HepG2 (cell line): ENCODE measurements at regions not wholly inside any gene's neighbourhood (a gene's known extent, or its start where the extent isn't known, plus 50 kb on each side); places are given as distances from the start of the nearest gene placed in this dataset.

Experiments used
- ATAC-seq: fragments of 200-7000 bp; cut with Tn5 transposase; 3 replicates; pipeline ENCODE4 v1.9.1; 2020; ENCODE audit warnings: mild to moderate bottlenecking, moderate library complexity
- BruUV-seq: library from RNA; stranded (reverse); fragments of 400-500 nt; replicated peaks from 2 replicates; lab custom pipeline; 2021; lab: Mats Ljungman, UMichigan
- CTCF ChIA-PET: fragments of 300-600 bp; formaldehyde crosslinking; extraction: SDS; loops from one replicate; lab custom pipeline; 2021; ENCODE audit warnings: low total read pairs, inconsistent platforms, low intra/inter-chr PET ratio; lab: Yijun Ruan, JAX
- POLR2A ChIA-PET: fragments of 350-600 bp; sonication (Branson Sonifier 250); formaldehyde crosslinking; loops from one replicate; lab custom pipeline; 2020; ENCODE audit warnings: antibody characterized with exemption, inconsistent platforms; lab: Yijun Ruan, JAX
- DNase-seq: peaks from one replicate; pipeline ENCODE4 v3.0.0-alpha.2; 2015; ENCODE audit warnings: low spot score
- FAIRE-seq: peaks from 3 replicates; lab custom pipeline; 2011; peaks lifted over from hg19 to GRCh38; lab: Jason Lieb, UNC
- H2AFZ ChIP-seq: one replicate; pipeline ENCODE4 v1.6.1; 2011; ENCODE audit warnings: low read length, inconsistent platforms
- H3K27ac ChIP-seq: fragments of 300-600 bp; 3 replicates; pipeline ENCODE4 v1.8.0; 2011; ENCODE audit warnings: mixed run types, mild to moderate bottlenecking, mixed read lengths, low read length, inconsistent platforms; ENCODE audit not compliant: insufficient read depth; ENCODE audit errors: extremely low read length
- H3K27me3 ChIP-seq, 2 experiments: fragments of 200-600 bp in 1 of 2; 2 replicates in 1 of 2; 3 replicates in 1 of 2; pipeline versions ENCODE4 v1.6.0 to v1.8.0; 2011; ENCODE audit warnings: low read length in 2 of 2, mild to moderate bottlenecking in 2 of 2, moderate library complexity in 2 of 2, inconsistent platforms in 1 of 2; ENCODE audit not compliant: insufficient read depth in 2 of 2, control insufficient read depth in 1 of 2
- H3K36me3 ChIP-seq, 2 experiments: fragments of 200-600 bp in 1 of 2; replicated peaks in 1 of 2; 2 replicates in 1 of 2; 3 replicates in 1 of 2; pipeline versions ENCODE4 v1.5.1 to v1.8.0; 2011; ENCODE audit warnings: low read length in 2 of 2, inconsistent platforms in 1 of 2; ENCODE audit not compliant: insufficient read depth in 2 of 2, control insufficient read depth in 1 of 2
- H3K4me1 ChIP-seq: 2 replicates; pipeline ENCODE4 v1.5.1; 2012; ENCODE audit warnings: low read length, inconsistent platforms; ENCODE audit not compliant: insufficient read depth
- H3K4me2 ChIP-seq: 2 replicates; pipeline ENCODE4 v1.6.0; 2011; ENCODE audit warnings: low read depth, low read length, inconsistent platforms
- H3K4me3 ChIP-seq, 3 experiments: fragments of 200-600 bp in 1 of 3; sonication (generic), shearing (Covaris generic) in 1 of 3; replicated peaks in 1 of 3; 2 replicates each; pipeline ENCODE4 v1.5.1; 2011 to 2016; ENCODE audit warnings: low read length in 3 of 3, inconsistent platforms in 2 of 3, low read depth in 2 of 3, mild to moderate bottlenecking in 2 of 3, control low read depth in 1 of 3, mixed read lengths in 1 of 3; ENCODE audit not compliant: insufficient read depth in 1 of 3
- H3K79me2 ChIP-seq: one replicate; pipeline ENCODE4 v1.6.1; 2011; ENCODE audit warnings: low read length, inconsistent platforms; ENCODE audit not compliant: insufficient read depth
- H3K9ac ChIP-seq: 2 replicates; pipeline ENCODE4 v1.6.0; 2011; ENCODE audit warnings: mild to moderate bottlenecking, low read depth, low read length, inconsistent platforms; ENCODE audit not compliant: insufficient read depth
- H3K9me3 ChIP-seq: 2 replicates; pipeline ENCODE4 v1.5.1; 2012; ENCODE audit warnings: mild to moderate bottlenecking, low read length
- H4K20me1 ChIP-seq: 2 replicates; pipeline ENCODE4 v1.6.0; 2011; ENCODE audit warnings: inconsistent platforms, mild to moderate bottlenecking, low read length, moderate library complexity; ENCODE audit not compliant: insufficient read depth
- GABPA ChIP-seq, 2 experiments: IDR thresholded peaks; 2 replicates each; pipeline ENCODE4 v1.6.1; 2011 to 2016; ENCODE audit warnings: low read depth in 2 of 2, low read length in 1 of 2, missing biosample characterization in 1 of 2, missing genetic modification characterization in 1 of 2
- MZF1 ChIP-seq: sonication (generic); formaldehyde crosslinking; IDR thresholded peaks from 2 replicates; pipeline ENCODE4 v1.8.1; 2023; ENCODE audit warnings: mild to moderate bottlenecking, missing genetic modification reagents, borderline replicate concordance
- NBN ChIP-seq: fragments of 450-650 bp; conservative IDR thresholded peaks from 2 replicates; pipeline ENCODE4 v1.6.1; 2017
- NFIC ChIP-seq: IDR thresholded peaks from 2 replicates; pipeline ENCODE4 v1.6.1; 2012; ENCODE audit warnings: mild to moderate bottlenecking, low read length, inconsistent platforms
- NR2F1 ChIP-seq, 2 experiments: fragments of 450-650 bp in 1 of 2; formaldehyde crosslinking in 1 of 2; IDR thresholded peaks; 2 replicates each; pipeline versions ENCODE4 v1.5.0 to v1.6.1; 2016 to 2020; ENCODE audit warnings: mild to moderate bottlenecking in 1 of 2, missing compliant biosample characterization in 1 of 2, missing genetic modification reagents in 1 of 2, moderate library complexity in 1 of 2
- RFX3 ChIP-seq: IDR thresholded peaks from 2 replicates; pipeline ENCODE4 v1.6.1; 2016; ENCODE audit warnings: missing biosample characterization, missing genetic modification reagents
- SAP130 ChIP-seq: IDR thresholded peaks from 2 replicates; pipeline ENCODE4 v1.6.1; 2016; ENCODE audit warnings: low read depth
- SETDB1 ChIP-seq: sonication (generic); formaldehyde crosslinking; IDR thresholded peaks from 2 replicates; pipeline ENCODE4 v1.5.1; 2020; ENCODE audit warnings: missing genetic modification reagents, mild to moderate bottlenecking, borderline replicate concordance
- TEF ChIP-seq: sonication (generic); formaldehyde crosslinking; IDR thresholded peaks from 2 replicates; pipeline ENCODE4 v1.5.0; 2020; ENCODE audit warnings: missing genetic modification reagents
- ZBTB7A ChIP-seq: sonication (generic); formaldehyde crosslinking; IDR thresholded peaks from 2 replicates; pipeline ENCODE4 v1.8.0; 2022; ENCODE audit warnings: mild to moderate bottlenecking, missing genetic modification reagents
- ZNF160 ChIP-seq: sonication (generic); formaldehyde crosslinking; IDR thresholded peaks from 2 replicates; pipeline ENCODE4 v1.8.0; 2022; ENCODE audit warnings: mild to moderate bottlenecking, inconsistent platforms, missing genetic modification reagents
- ZNF430 ChIP-seq: sonication (generic); formaldehyde crosslinking; IDR thresholded peaks from 2 replicates; pipeline ENCODE4 v1.9.0; 2021; ENCODE audit warnings: mild to moderate bottlenecking, missing genetic modification reagents
- ZNF446 ChIP-seq: sonication (generic); formaldehyde crosslinking; IDR thresholded peaks from 2 replicates; pipeline ENCODE4 v1.5.0; 2020; ENCODE audit warnings: mild to moderate bottlenecking, missing genetic modification reagents
- ZNF572 ChIP-seq: sonication (generic); formaldehyde crosslinking; IDR thresholded peaks from 2 replicates; pipeline ENCODE4 v1.5.1; 2020; ENCODE audit warnings: mild to moderate bottlenecking, missing genetic modification reagents
- ZNF577 ChIP-seq: sonication (generic); formaldehyde crosslinking; IDR thresholded peaks from 2 replicates; pipeline ENCODE4 v1.4.0; 2020; ENCODE audit warnings: mild to moderate bottlenecking, low read depth, missing genetic modification reagents, borderline replicate concordance
- ZNF672 ChIP-seq: sonication (generic); formaldehyde crosslinking; IDR thresholded peaks from 2 replicates; pipeline ENCODE4 v1.8.1; 2022; ENCODE audit warnings: missing genetic modification reagents
- ZNF777 ChIP-seq: sonication (generic); formaldehyde crosslinking; IDR thresholded peaks from 2 replicates; pipeline ENCODE4 v1.4.0; 2020; ENCODE audit warnings: missing genetic modification reagents
- WGBS: methylation state at CpG from one replicate; pipeline ENCODE4 v1.1.6; 2017; ENCODE audit warnings: low lambda C conversion rate; 5-methylcytosine and 5-hydroxymethylcytosine counted together
- in situ Hi-C: cut with HindIII; loops from 2 replicates; pipeline ENCODE4 v1.10.0; 2017; ENCODE audit warnings: low pct_unique_long_range_greater_than_20kb; ENCODE audit not compliant: extremely low pct_ligation_motif_present
- intact Hi-C: fragments of 100-400 bp; cut with micrococcal nuclease; formaldehyde crosslinking; loops from one replicate; pipeline ENCODE4 v1.10.0; 2022; ENCODE audit not compliant: unreplicated experiment
- TF ChIP-seq, protein P1 (sequence below): sonication (generic); formaldehyde crosslinking; IDR thresholded peaks from 2 replicates; pipeline ENCODE4 v1.5.0; 2020; ENCODE audit warnings: missing genetic modification reagents, mild to moderate bottlenecking, borderline replicate concordance

DNA sequence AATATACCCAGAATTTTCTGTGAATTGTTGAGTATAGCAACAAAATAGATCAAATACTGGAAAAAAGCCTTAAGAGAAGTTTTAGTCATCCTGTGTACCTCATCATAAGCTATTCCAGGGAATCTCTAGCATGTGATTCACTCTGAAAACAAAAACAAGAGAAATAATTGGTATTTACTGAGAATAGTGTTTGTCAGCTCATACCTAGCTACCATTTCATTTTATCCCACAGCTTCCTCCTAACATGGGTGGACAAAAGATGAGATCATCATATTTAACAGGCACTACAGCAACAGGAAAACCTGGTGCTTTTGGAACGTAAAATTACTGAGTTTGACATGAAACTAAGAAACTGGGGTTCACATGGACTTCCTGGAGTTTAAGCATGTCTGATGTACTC, 753.5 kb upstream of the NECTIN3 start:
- no peak overlapping the region for H3K27ac ChIP-seq
- no peak overlapping the region for H3K9ac ChIP-seq
- DNase-seq (no peak), FAIRE-seq (no peak), ATAC-seq (no peak)
- TF ChIP-seq NFIC: no peak
- no peak for TF ChIP-seq ZBTB7A
- no peak for TF ChIP-seq NBN
- TF ChIP-seq ZNF446: no peak
- TF ChIP-seq NR2F1 (CRISPR knock-in tag; IDR thresholded peaks at IDR 0.05): no peak
- no peak for TF ChIP-seq TEF
- no peak for TF ChIP-seq ZNF777 (CRISPR knock-in tag)
- no peak for TF ChIP-seq MZF1 (CRISPR knock-in tag)
- no peak overlapping the region for H3K4me2 ChIP-seq
- intact Hi-C loops: loop anchor here (10.0 kb wide), 1 partner anchor 767 kb away; no protein-coding TSS in a partner anchor
- no peaks in the 10 kb centered on the region; a peak in 1 of 5 replicates for H3K27me3 ChIP-seq
- in situ Hi-C loops: no loop called here
- no TSS peak for BruUV-seq
- H3K79me2 ChIP-seq: no peaks in the 10 kb centered on the region
- ChIA-PET CTCF (no interaction called here), POLR2A (no interaction called here)
- H2AFZ ChIP-seq: no peak overlapping the region
- no peaks in the 10 kb centered on the region for H4K20me1 ChIP-seq
- H3K36me3 ChIP-seq: no peaks in the 10 kb centered on the region
- no peak overlapping the region for H3K4me3 ChIP-seq
- 21% methylated on average over 1 of the region's 1 CpG for WGBS
- no peaks in the 10 kb centered on the region for H3K4me1 ChIP-seq
- H3K9me3 ChIP-seq: no peaks in the 10 kb centered on the region

GRCh38 chr3:110323349-110323748, 748.3 kb upstream of the NECTIN3 start:
- Histone ChIP-seq H2AFZ (no peak overlapping the region), H3K4me1 (no peaks in the 10 kb centered on the region), H3K9me3 (no peaks in the 10 kb centered on the region), H3K9ac (no peak overlapping the region), H3K36me3 (no peaks in the 10 kb centered on the region), H3K4me2 (no peak overlapping the region), H3K4me3 (no peak overlapping the region), H3K79me2 (no peaks in the 10 kb centered on the region), H3K27me3 (no peaks in the 10 kb centered on the region; a peak in 1 of 5 replicates), H3K27ac (no peak overlapping the region), H4K20me1 (no peaks in the 10 kb centered on the region)
- no peak for DNase-seq
- ChIA-PET CTCF (no interaction called here), POLR2A (no interaction called here)
- no peak for FAIRE-seq
- no peak for ATAC-seq
- intact Hi-C loops (no loop called here), in situ Hi-C loops (no loop called here)
- no TSS peak for BruUV-seq
- TF ChIP-seq ZNF160 (no peak), SAP130 (CRISPR knock-in tag) (no peak), ZNF577 (CRISPR knock-in tag) (no peak), GABPA (IDR thresholded peaks at IDR 0.05; ENCODE audit: low read depth, low read length) (no peak), GABPA (CRISPR knock-in tag; IDR thresholded peaks at IDR 0.05; ENCODE audit: low read depth) (no peak), SETDB1 (CRISPR knock-in tag) (no peak), ZNF430 (CRISPR knock-in tag) (no peak), ZNF572 (CRISPR knock-in tag) (no peak), ZNF672 (CRISPR knock-in tag) (no peak), RFX3 (CRISPR knock-in tag) (no peak)
- TF ChIP-seq, protein P1, sequence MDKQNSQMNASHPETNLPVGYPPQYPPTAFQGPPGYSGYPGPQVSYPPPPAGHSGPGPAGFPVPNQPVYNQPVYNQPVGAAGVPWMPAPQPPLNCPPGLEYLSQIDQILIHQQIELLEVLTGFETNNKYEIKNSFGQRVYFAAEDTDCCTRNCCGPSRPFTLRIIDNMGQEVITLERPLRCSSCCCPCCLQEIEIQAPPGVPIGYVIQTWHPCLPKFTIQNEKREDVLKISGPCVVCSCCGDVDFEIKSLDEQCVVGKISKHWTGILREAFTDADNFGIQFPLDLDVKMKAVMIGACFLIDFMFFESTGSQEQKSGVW (CRISPR knock-in tag): no peak
- WGBS: 0% methylated on average over 1 of the region's 1 CpG
